GM12864 (cell line): ENCODE measurements at regions not wholly inside any gene's neighbourhood (a gene's known extent, or its start where the extent isn't known, plus 50 kb on each side); places are given as distances from the start of the nearest gene placed in this dataset.
A peak's percentile ranks its signal among the peaks of the same experiment; 100 is the strongest.

Experiments
- DNase-seq: peaks from one replicate; pipeline ENCODE4 v3.0.0-alpha.2; 2011; ENCODE audit warnings: low read depth
- H3K4me3 ChIP-seq: 2 replicates; pipeline ENCODE4 v1.5.1; 2011; ENCODE audit warnings: mild to moderate bottlenecking, low read depth, low read length, control low read depth
- CTCF ChIP-seq: IDR thresholded peaks from 2 replicates; pipeline ENCODE4 v1.5.1; 2011; ENCODE audit warnings: low read depth, mild to moderate bottlenecking, moderate library complexity, low read length, control low read depth, inconsistent platforms; ENCODE audit errors: missing control alignments

GRCh38 chr22:22403771-22404170 is 104.8 kb downstream of the ZNF280B start:
- no peak for TF ChIP-seq CTCF
- DNase-seq = no peak
- H3K4me3 ChIP-seq = no peak overlapping the region

- DNase-seq = no peak
- no peak for TF ChIP-seq CTCF
- no peak overlapping the region for H3K4me3 ChIP-seq
Measured at GRCh38 chr22:22404598-22405284, 103.8 kb downstream of the ZNF280B start.

- DNase-seq = no peak
- H3K4me3 ChIP-seq = no peak overlapping the region
- TF ChIP-seq CTCF = no peak
Measured at GRCh38 chr22:22406445-22407027, 102.0 kb downstream of the ZNF280B start.

- no peak overlapping the region for H3K4me3 ChIP-seq
- DNase-seq = no peak
- TF ChIP-seq CTCF = no peak
Measured at GRCh38 chr22:22407061-22407460, 101.5 kb downstream of the ZNF280B start.

GRCh38 chr22:22408269-22408668 is 100.3 kb downstream of the ZNF280B start:
- DNase-seq = no peak
- H3K4me3 ChIP-seq = no peak overlapping the region
- TF ChIP-seq CTCF = no peak

GRCh38 chr22:22408731-22409696 is 99.5 kb downstream of the ZNF280B start:
- H3K4me3 ChIP-seq = no peak overlapping the region
- TF ChIP-seq CTCF = peak; percentile 77
- no peak for DNase-seq
